H9 (cell line): ENCODE measurements at regions not wholly inside any gene's neighbourhood (a gene's known extent, or its start where the extent isn't known, plus 50 kb on each side); places are given as distances from the start of the nearest gene placed in this dataset.

Experiments
- DNase-seq: peaks from one replicate; pipeline ENCODE4 v3.0.0-alpha.2; 2017
- H2AFZ ChIP-seq: one replicate; pipeline ENCODE4 v1.6.1; 2013; ENCODE audit warnings: mild to moderate bottlenecking, low read length, control low read depth, moderate library complexity
- H2AK5ac ChIP-seq: 2 replicates; pipeline ENCODE4 v1.6.1; 2013; ENCODE audit warnings: low read length, control low read depth, mixed read lengths; ENCODE audit not compliant: insufficient read length
- H2BK120ac ChIP-seq: one replicate; pipeline ENCODE4 v1.6.1; 2013; ENCODE audit warnings: low read depth, mild to moderate bottlenecking, low read length, control low read depth, inconsistent platforms; ENCODE audit not compliant: poor library complexity, severe bottlenecking
- H2BK12ac ChIP-seq: 2 replicates; pipeline ENCODE4 v1.6.1; 2013; ENCODE audit warnings: low read length, control low read depth, mixed read lengths, low read depth; ENCODE audit not compliant: insufficient read length
- H2BK15ac ChIP-seq: 2 replicates; pipeline ENCODE4 v1.6.1; 2013; ENCODE audit warnings: low read depth, low read length, control low read depth
- H2BK20ac ChIP-seq: one replicate; pipeline ENCODE4 v1.6.1; 2013; ENCODE audit warnings: low read depth, mild to moderate bottlenecking, low read length, control low read depth, inconsistent platforms; ENCODE audit not compliant: poor library complexity, severe bottlenecking
- H2BK5ac ChIP-seq: 2 replicates; pipeline ENCODE4 v1.6.1; 2013; ENCODE audit warnings: low read length, control low read depth, mixed read lengths; ENCODE audit not compliant: insufficient read length
- H3K14ac ChIP-seq: 2 replicates; pipeline ENCODE4 v1.6.1; 2013; ENCODE audit warnings: low read length, control low read depth; ENCODE audit not compliant: insufficient read depth
- H3K18ac ChIP-seq: 2 replicates; pipeline ENCODE4 v1.6.1; 2013; ENCODE audit warnings: low read depth, mild to moderate bottlenecking, mixed read lengths, low read length, control low read depth; ENCODE audit not compliant: insufficient read length
- H3K23ac ChIP-seq: 2 replicates; pipeline ENCODE4 v1.6.1; 2013; ENCODE audit warnings: low read length, control low read depth, mixed read lengths, low read depth; ENCODE audit not compliant: insufficient read length
- H3K23me2 ChIP-seq: 2 replicates; pipeline ENCODE4 v1.6.1; 2013; ENCODE audit warnings: low read depth, mild to moderate bottlenecking, mixed read lengths, low read length, control low read depth; ENCODE audit not compliant: insufficient read length, poor library complexity, severe bottlenecking
- H3K27ac ChIP-seq: 2 replicates; pipeline ENCODE4 v1.5.1; 2013; ENCODE audit warnings: low read length, control low read depth, mixed read lengths, low read depth; ENCODE audit not compliant: insufficient read length
- H3K27me3 ChIP-seq: 2 replicates; pipeline ENCODE4 v1.6.1; 2013; ENCODE audit warnings: low read length, control low read depth, inconsistent platforms; ENCODE audit not compliant: insufficient read depth
- H3K4ac ChIP-seq: 2 replicates; pipeline ENCODE4 v1.6.1; 2013; ENCODE audit warnings: low read depth, mild to moderate bottlenecking, control low read depth, inconsistent platforms, low read length, moderate library complexity
- H3K4me1 ChIP-seq: 2 replicates; pipeline ENCODE4 v1.6.1; 2013; ENCODE audit warnings: low read length, control low read depth, inconsistent platforms; ENCODE audit not compliant: insufficient read depth
- H3K4me2 ChIP-seq: 2 replicates; pipeline ENCODE4 v1.6.1; 2013; ENCODE audit warnings: low read length, control low read depth, mixed read lengths; ENCODE audit not compliant: insufficient read length, insufficient read depth
- H3K56ac ChIP-seq: 2 replicates; pipeline ENCODE4 v1.6.1; 2013; ENCODE audit warnings: low read depth, mild to moderate bottlenecking, mixed read lengths, low read length, control low read depth; ENCODE audit not compliant: insufficient read length
- H3K79me1 ChIP-seq: 2 replicates; pipeline ENCODE4 v1.6.1; 2013; ENCODE audit warnings: low read depth, mild to moderate bottlenecking, moderate library complexity, low read length, control low read depth, inconsistent platforms; ENCODE audit not compliant: insufficient read depth, poor library complexity, severe bottlenecking
- H3K79me2 ChIP-seq: 2 replicates; pipeline ENCODE4 v1.6.1; 2013; ENCODE audit warnings: low read length, control low read depth, inconsistent platforms; ENCODE audit not compliant: insufficient read depth
- H3K9ac ChIP-seq: 2 replicates; pipeline ENCODE4 v1.6.1; 2013; ENCODE audit warnings: low read length, control low read depth, mixed read lengths; ENCODE audit not compliant: insufficient read length; ENCODE audit errors: extremely low read depth
- H3K9me3 ChIP-seq: one replicate; pipeline ENCODE4 v1.6.1; 2013; ENCODE audit warnings: low read depth, low read length, inconsistent platforms; ENCODE audit not compliant: control insufficient read depth
- H3T11ph ChIP-seq: one replicate; pipeline ENCODE4 v1.6.1; 2013; ENCODE audit warnings: mild to moderate bottlenecking, low read length, control low read depth, inconsistent platforms
- H4K20me1 ChIP-seq: one replicate; pipeline ENCODE4 v1.6.1; 2013; ENCODE audit not compliant: control insufficient read depth, insufficient read length, insufficient read depth
- H4K5ac ChIP-seq: 2 replicates; pipeline ENCODE4 v1.6.1; 2013; ENCODE audit warnings: low read depth, mild to moderate bottlenecking, mixed read lengths, low read length, control low read depth; ENCODE audit not compliant: insufficient read length
- H4K8ac ChIP-seq: replicated peaks from 2 replicates; pipeline ENCODE4 v1.6.1; 2013; ENCODE audit warnings: low read length, control low read depth, mixed read lengths, low read depth; ENCODE audit not compliant: insufficient read length
- H4K91ac ChIP-seq: 2 replicates; pipeline ENCODE4 v1.6.1; 2013; ENCODE audit warnings: low read depth, mild to moderate bottlenecking, moderate library complexity, mixed read lengths, low read length, control low read depth; ENCODE audit not compliant: insufficient read length
- H3K27ac Mint-ChIP-seq, 3 experiments: 2 replicates in 2 of 3; 3 replicates in 1 of 3; pipeline ENCODE4 v1.8.0; 2020 to 2021; ENCODE audit warnings: mixed read lengths in 3 of 3, mild to moderate bottlenecking in 1 of 3, moderate library complexity in 1 of 3
- H3K27me3 Mint-ChIP-seq: 2 replicates; pipeline ENCODE4 v1.8.0; 2021; ENCODE audit warnings: low read depth, mild to moderate bottlenecking, moderate library complexity, mixed read lengths
- H3K36me3 Mint-ChIP-seq, 3 experiments: 2 replicates in 2 of 3; 3 replicates in 1 of 3; pipeline ENCODE4 v1.8.0; 2020 to 2021; ENCODE audit warnings: low read depth in 3 of 3, mixed read lengths in 3 of 3; ENCODE audit not compliant: insufficient read depth in 1 of 3
- H3K4me1 Mint-ChIP-seq, 2 experiments: 2 replicates each; pipeline ENCODE4 v1.8.0; 2020; ENCODE audit warnings: mixed read lengths in 2 of 2
- H3K4me3 Mint-ChIP-seq, 2 experiments: 2 replicates in 1 of 2; 3 replicates in 1 of 2; pipeline ENCODE4 v1.8.0; 2020 to 2021; ENCODE audit warnings: mild to moderate bottlenecking in 2 of 2, mixed read lengths in 2 of 2, moderate library complexity in 1 of 2
- H3K9me3 Mint-ChIP-seq, 2 experiments: 2 replicates in 1 of 2; 3 replicates in 1 of 2; pipeline ENCODE4 v1.8.0; 2020; ENCODE audit warnings: mild to moderate bottlenecking in 2 of 2, mixed read lengths in 2 of 2, moderate library complexity in 1 of 2
- WGBS: extraction: QIAGEN DNeasy Blood & Tissue Kit; methylation state at CpG from one replicate; pipeline ENCODE4 v1.1.7; 2013; ENCODE audit warnings: missing lambda C conversion rate, low lambda C conversion rate, mixed read lengths; ENCODE audit not compliant: insufficient read length; ENCODE audit errors: extremely low coverage; 5-methylcytosine and 5-hydroxymethylcytosine counted together
- TF ChIP-seq, protein P1 (sequence below): fragments of 200-600 bp; sonication (generic); conservative IDR thresholded peaks from 3 replicates; pipeline ENCODE4 v1.8.0; 2021; ENCODE audit warnings: antibody characterized with exemption, mild to moderate bottlenecking

DNA sequence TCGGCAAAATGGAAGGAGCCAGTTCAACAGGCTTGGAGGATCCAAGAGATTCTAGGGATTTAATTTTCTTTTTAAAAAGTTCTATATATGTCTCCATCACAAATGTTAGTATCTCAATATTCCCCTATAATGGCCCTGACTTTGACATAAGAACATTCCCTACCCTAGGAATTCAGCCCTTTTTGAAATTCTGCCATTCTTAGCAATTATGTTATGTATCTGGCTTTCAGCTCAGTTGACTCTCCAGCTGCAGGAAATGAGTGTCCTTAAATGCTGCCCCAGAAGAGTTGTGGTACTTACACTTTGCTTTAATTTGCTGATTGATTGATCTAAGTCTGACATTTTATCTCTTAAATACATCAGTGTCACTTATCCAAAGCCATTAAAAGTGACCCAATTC lies 1454.3 kb downstream of the FSTL5 start:
- no peak overlapping the region for H2BK120ac ChIP-seq
- no peak overlapping the region for H3K4me3 Mint-ChIP-seq
- H3K4me1 ChIP-seq, result no peaks in the 10 kb centered on the region
- H3K27ac Mint-ChIP-seq, result no peak overlapping the region
- no peak overlapping the region for H4K8ac ChIP-seq
- peaks cover 1 to 5% of the 10 kb centered on the region in 2 experiments; a peak in 1 of 5 replicates for H3K9me3 Mint-ChIP-seq
- no peak overlapping the region for H2BK15ac ChIP-seq
- H3K36me3 Mint-ChIP-seq, result no peaks in the 10 kb centered on the region
- H4K91ac ChIP-seq, result no peak overlapping the region
- H2BK20ac ChIP-seq, result no peak overlapping the region
- no peak overlapping the region for H3K4me2 ChIP-seq
- H2AK5ac ChIP-seq, result no peak overlapping the region
- no peak overlapping the region for H4K5ac ChIP-seq
- no peaks in the 10 kb centered on the region for H3K4me1 Mint-ChIP-seq
- H3K79me1 ChIP-seq, result no peaks in the 10 kb centered on the region
- H3K27me3 Mint-ChIP-seq, result no peaks in the 10 kb centered on the region
- no CpG with 5 or more reads among the region's 1 CpG for whole genome bisulfite sequencing
- H4K20me1 ChIP-seq, result no peaks in the 10 kb centered on the region
- H3T11ph ChIP-seq, result no peak overlapping the region
- no peak overlapping the region for H3K14ac ChIP-seq
- H3K23me2 ChIP-seq, result no peaks in the 10 kb centered on the region
- H3K23ac ChIP-seq, result no peak overlapping the region
- H3K27me3 ChIP-seq, result no peaks in the 10 kb centered on the region; the same call in 1 of the 2 replicates
- TF ChIP-seq, protein P1, sequence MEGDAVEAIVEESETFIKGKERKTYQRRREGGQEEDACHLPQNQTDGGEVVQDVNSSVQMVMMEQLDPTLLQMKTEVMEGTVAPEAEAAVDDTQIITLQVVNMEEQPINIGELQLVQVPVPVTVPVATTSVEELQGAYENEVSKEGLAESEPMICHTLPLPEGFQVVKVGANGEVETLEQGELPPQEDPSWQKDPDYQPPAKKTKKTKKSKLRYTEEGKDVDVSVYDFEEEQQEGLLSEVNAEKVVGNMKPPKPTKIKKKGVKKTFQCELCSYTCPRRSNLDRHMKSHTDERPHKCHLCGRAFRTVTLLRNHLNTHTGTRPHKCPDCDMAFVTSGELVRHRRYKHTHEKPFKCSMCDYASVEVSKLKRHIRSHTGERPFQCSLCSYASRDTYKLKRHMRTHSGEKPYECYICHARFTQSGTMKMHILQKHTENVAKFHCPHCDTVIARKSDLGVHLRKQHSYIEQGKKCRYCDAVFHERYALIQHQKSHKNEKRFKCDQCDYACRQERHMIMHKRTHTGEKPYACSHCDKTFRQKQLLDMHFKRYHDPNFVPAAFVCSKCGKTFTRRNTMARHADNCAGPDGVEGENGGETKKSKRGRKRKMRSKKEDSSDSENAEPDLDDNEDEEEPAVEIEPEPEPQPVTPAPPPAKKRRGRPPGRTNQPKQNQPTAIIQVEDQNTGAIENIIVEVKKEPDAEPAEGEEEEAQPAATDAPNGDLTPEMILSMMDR, result no peak
- no peak overlapping the region for H2BK5ac ChIP-seq
- H3K56ac ChIP-seq, result no peak overlapping the region
- H2BK12ac ChIP-seq, result no peak overlapping the region
- no peak overlapping the region for H3K4ac ChIP-seq
- no peak for DNase-seq
- no peaks in the 10 kb centered on the region for H3K79me2 ChIP-seq
- no peak overlapping the region for H2AFZ ChIP-seq
- H3K9me3 ChIP-seq, result no peaks in the 10 kb centered on the region
- H3K9ac ChIP-seq, result no peak overlapping the region
- H3K18ac ChIP-seq, result no peak overlapping the region
- H3K27ac ChIP-seq, result no peak overlapping the region
